Stomach smooth muscle (tissue), 2 donors: ENCODE measurements at regions not wholly inside any gene's neighbourhood (a gene's known extent, or its start where the extent isn't known, plus 50 kb on each side); places are given as distances from the start of the nearest gene placed in this dataset.

Source experiments
- H3K27ac ChIP-seq: one replicate; pipeline ENCODE4 v1.7.0; 2013; ENCODE audit warnings: mild to moderate bottlenecking, low read length, inconsistent platforms
- H3K27me3 ChIP-seq, 2 donors: one replicate each; pipeline ENCODE4 v1.7.0; 2013; ENCODE audit warnings: low read length in 2 of 2; ENCODE audit not compliant: insufficient read depth in 2 of 2, control insufficient read depth in 1 of 2
- H3K36me3 ChIP-seq, 2 donors: one replicate each; pipeline ENCODE4 v1.7.0; 2013; ENCODE audit warnings: low read length in 2 of 2; ENCODE audit not compliant: control insufficient read depth in 2 of 2, insufficient read depth in 2 of 2
- H3K4me1 ChIP-seq: one replicate; pipeline ENCODE4 v1.7.0; 2013; ENCODE audit warnings: low read length; ENCODE audit not compliant: control insufficient read depth, insufficient read depth
- H3K4me3 ChIP-seq, 2 donors: one replicate each; pipeline ENCODE4 v1.7.0; 2013; ENCODE audit warnings: low read length in 2 of 2
- H3K9ac ChIP-seq, 2 donors: one replicate each; pipeline ENCODE4 v1.7.0; 2013; ENCODE audit warnings: low read length in 2 of 2, mild to moderate bottlenecking in 1 of 2
- H3K9me3 ChIP-seq, 2 donors: one replicate each; pipeline ENCODE4 v1.7.0; 2013; ENCODE audit warnings: low read length in 2 of 2; ENCODE audit not compliant: control insufficient read depth in 2 of 2
- donor health status: healthy.
- donor health status: Pancreatic carcinoma.

- H3K9ac ChIP-seq, result no peak overlapping the region
- no peaks in the 10 kb centered on the region for H3K36me3 ChIP-seq
- no peak overlapping the region for H3K27ac ChIP-seq
Observed at GRCh38 chr14:78073028-78073427, 97.1 kb upstream of the NRXN3 start.

DNA sequence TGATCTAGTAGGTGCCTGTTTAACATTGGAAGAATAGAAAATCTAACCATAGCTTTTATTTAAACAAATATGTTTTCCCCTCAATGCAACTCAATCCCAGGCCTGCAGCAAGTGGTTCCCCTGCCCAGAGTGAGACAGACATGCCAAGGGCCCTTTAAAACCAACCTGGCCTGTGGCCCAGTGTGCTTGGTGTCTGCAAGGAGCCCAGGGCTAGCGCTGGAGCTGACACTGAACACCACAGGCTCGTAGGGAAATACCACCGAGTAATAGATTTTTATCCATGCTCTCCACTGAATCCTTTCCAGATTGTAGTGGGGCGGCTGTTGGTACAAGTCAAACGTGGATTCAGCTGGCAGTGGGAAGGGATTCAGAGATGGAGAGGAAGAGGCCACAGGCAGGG is 95.6 kb upstream of the NRXN3 start:
- Histone ChIP-seq H3K4me3 (no peak overlapping the region), H3K9me3 (no peaks in the 10 kb centered on the region), H3K36me3 (no peaks in the 10 kb centered on the region), H3K9ac (no peak overlapping the region), H3K4me1 (no peaks in the 10 kb centered on the region), H3K27me3 (no peaks in the 10 kb centered on the region), H3K27ac (no peak overlapping the region)

More at GRCh38 chr14:78073028-78073427, 97.1 kb upstream of the NRXN3 start:
- Histone ChIP-seq H3K4me1 (no peaks in the 10 kb centered on the region), H3K4me3 (no peak overlapping the region), H3K27me3 (no peaks in the 10 kb centered on the region), H3K9me3 (no peaks in the 10 kb centered on the region)

DNA sequence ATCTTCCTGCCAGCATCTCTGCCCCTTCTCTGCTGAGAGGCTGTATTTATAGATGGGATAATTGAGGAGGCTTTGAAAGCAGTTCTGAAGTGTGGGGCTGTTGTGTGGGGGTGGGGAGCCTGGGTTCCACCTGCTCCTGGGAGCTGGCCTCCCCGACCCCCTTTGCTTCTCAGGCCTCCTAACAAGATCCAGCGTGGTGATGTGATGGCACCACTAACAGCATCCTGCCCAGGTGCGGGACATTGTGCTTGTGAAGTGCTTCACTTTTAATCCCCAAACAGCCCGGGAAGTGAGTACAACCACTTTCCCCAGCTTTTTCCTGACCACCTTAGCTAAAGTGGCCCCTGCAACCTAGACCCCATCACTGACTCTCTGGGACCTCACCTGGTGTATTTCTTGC is 95.1 kb upstream of the NRXN3 start:
- Histone ChIP-seq H3K4me3 (no peak overlapping the region), H3K9me3 (no peaks in the 10 kb centered on the region), H3K9ac (no peak overlapping the region), H3K36me3 (no peaks in the 10 kb centered on the region), H3K27me3 (no peaks in the 10 kb centered on the region), H3K27ac (no peak overlapping the region), H3K4me1 (no peaks in the 10 kb centered on the region)

DNA sequence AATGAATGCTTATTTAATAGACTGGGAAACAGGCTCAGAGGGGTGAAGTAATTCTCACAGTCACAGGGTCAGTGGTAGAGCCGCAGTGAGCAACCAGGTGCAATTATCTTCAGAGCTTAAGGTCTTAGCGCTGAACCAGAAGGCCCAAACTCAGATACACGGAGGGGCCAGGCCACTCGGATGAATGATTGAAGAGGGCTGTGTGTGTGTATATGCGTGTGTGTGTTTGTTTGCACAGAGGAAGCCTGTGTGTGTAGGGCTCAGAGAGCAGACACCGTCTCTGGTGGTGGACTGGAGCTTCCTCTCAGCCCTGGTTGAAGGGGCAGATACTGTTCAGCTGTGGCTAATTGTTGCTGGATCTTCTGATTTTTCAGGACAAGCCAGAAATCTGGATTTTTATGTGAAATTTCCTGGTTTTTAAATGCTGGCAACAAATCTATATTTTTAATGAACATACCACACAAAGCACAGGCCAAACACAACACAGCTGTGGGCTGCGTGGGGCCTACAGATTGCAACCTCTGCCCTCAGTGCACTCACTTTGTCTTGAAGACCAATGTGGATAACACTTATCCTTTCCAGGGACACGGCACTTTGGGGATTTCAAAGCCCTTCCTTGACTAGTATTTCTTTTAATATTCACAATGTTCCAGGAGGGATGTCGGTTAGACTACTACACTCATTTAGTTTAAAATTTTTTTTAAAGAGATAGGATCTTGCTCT is 94.5 kb upstream of the NRXN3 start:
- no peak overlapping the region for H3K27ac ChIP-seq
- H3K27me3 ChIP-seq, result no peaks in the 10 kb centered on the region
- no peaks in the 10 kb centered on the region for H3K9me3 ChIP-seq
- H3K4me3 ChIP-seq, result no peak overlapping the region
- no peaks in the 10 kb centered on the region for H3K4me1 ChIP-seq
- no peaks in the 10 kb centered on the region for H3K36me3 ChIP-seq
- H3K9ac ChIP-seq, result no peak overlapping the region

DNA sequence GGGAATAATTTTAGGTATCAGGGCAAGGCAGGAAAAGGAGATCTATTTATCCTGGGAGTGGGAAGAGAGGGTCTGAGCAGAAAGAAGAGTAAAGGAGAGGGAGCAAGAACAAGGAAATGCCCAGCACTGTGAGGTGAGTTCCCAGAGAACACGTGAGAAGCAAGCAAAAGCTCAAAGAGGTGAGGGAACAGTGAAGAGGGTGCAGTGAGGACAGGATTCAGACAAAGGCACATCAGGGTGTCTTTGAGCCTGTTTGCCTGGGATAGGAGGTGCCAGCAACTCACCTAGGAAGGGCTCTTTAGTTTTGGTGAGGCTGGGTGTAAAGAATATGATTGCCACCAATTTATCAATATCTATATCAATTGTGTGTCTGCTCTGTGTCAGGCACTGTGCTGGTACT is 88.9 kb upstream of the NRXN3 start:
- Histone ChIP-seq H3K27ac (no peak overlapping the region), H3K36me3 (no peaks in the 10 kb centered on the region), H3K27me3 (no peaks in the 10 kb centered on the region), H3K4me3 (no peak overlapping the region), H3K9me3 (no peaks in the 10 kb centered on the region), H3K4me1 (no peaks in the 10 kb centered on the region), H3K9ac (no peak overlapping the region)

DNA sequence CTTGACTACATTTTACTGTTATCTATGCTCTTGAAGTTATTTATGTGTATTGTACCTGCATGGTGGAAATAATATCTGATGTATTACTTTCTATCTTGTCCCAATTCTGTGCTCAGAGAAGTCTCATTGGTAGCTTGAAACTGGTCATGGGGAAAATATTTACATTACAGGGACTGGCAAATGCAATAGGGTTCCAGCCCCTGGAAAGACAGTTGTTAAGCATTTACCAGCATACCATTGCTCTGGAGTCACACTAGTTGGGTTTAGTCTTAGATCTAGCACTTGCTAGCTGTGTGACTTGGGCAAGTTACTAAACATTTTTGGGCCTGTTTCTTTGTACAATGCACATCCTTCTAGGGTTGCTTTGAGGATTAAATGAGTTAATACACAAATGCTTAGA is 86.3 kb upstream of the NRXN3 start:
- Histone ChIP-seq H3K9ac (no peak overlapping the region), H3K4me3 (no peak overlapping the region), H3K36me3 (no peaks in the 10 kb centered on the region), H3K9me3 (no peaks in the 10 kb centered on the region), H3K27ac (no peak overlapping the region), H3K4me1 (no peaks in the 10 kb centered on the region), H3K27me3 (no peaks in the 10 kb centered on the region)

DNA sequence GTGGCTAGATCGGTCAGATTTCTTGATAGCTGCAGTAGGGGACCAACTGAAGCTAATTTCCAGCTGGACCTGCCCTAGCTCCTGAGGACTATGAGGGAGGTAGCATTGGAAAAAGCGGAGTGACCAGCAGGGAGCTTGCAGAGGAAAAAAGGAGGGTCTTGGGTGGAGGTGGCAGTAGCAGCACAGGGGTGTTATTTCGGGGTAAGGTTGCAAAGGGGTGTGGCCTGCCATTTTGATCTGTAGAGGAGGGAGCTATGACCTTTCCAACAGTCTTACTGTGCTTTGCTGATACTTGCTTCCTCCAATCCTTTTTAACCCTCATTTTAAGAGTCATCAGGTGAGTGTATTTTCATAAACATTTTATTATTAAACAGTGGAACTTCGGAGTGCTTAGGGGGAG is 83.8 kb upstream of the NRXN3 start:
- no peak overlapping the region for H3K27ac ChIP-seq
- no peak overlapping the region for H3K9ac ChIP-seq
- H3K9me3 ChIP-seq, result no peaks in the 10 kb centered on the region
- H3K4me1 ChIP-seq, result no peaks in the 10 kb centered on the region
- H3K36me3 ChIP-seq, result no peaks in the 10 kb centered on the region
- H3K4me3 ChIP-seq, result no peak overlapping the region
- no peaks in the 10 kb centered on the region for H3K27me3 ChIP-seq

GRCh38 chr14:78088916-78089315 is 81.3 kb upstream of the NRXN3 start:
- no peaks in the 10 kb centered on the region for H3K27me3 ChIP-seq
- no peaks in the 10 kb centered on the region for H3K36me3 ChIP-seq
- no peak overlapping the region for H3K4me3 ChIP-seq
- H3K27ac ChIP-seq, result no peak overlapping the region
- no peaks in the 10 kb centered on the region for H3K9me3 ChIP-seq
- no peaks in the 10 kb centered on the region for H3K4me1 ChIP-seq
- no peak overlapping the region for H3K9ac ChIP-seq

GRCh38 chr14:78090864-78091263 is 79.3 kb upstream of the NRXN3 start:
- Histone ChIP-seq H3K4me3 (no peak overlapping the region), H3K9ac (no peak overlapping the region), H3K27me3 (no peaks in the 10 kb centered on the region), H3K4me1 (no peaks in the 10 kb centered on the region), H3K36me3 (no peaks in the 10 kb centered on the region), H3K27ac (no peak overlapping the region), H3K9me3 (no peaks in the 10 kb centered on the region)

DNA sequence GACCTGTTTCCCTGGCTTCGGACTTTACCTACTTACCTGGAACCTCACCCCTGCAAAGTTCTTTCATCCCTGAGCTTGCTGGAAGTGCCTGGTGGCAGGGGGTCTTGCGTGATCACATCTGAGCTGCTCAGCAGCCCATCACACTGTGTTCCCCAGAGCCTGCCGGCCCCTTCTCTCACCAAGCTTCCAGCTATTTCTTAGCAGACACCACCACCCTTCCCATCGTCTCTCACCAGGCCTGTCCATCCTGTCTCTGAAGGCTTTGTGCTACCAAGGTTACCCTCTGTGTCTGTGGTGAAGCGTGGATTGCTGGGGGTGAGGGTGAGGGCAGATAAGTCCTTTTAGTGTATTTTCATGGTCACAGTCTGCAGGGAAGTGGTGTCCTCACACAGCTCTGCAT is 78.8 kb upstream of the NRXN3 start:
- Histone ChIP-seq H3K9ac (no peak overlapping the region), H3K4me1 (no peaks in the 10 kb centered on the region), H3K27me3 (no peaks in the 10 kb centered on the region), H3K9me3 (no peaks in the 10 kb centered on the region), H3K36me3 (no peaks in the 10 kb centered on the region), H3K27ac (no peak overlapping the region), H3K4me3 (no peak overlapping the region)

DNA sequence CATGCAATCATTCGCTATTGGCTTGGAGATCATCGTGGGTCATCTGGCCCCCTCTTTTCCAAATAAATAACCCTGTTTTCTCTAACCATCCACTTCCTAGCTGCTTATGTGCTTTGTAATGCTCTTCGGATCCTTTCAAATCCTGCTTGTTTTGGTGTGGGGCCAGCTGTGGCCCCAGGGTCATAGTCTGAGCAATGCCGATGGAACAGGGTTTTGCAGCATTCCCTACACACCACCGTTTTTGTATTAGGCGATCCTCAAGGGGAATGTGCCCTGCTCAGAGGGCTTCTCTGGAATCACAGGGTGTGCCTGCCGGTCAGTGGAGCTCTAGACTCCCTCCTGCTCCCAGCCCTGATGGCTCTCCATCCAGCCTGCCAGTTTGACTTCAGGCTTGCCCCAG is 78.1 kb upstream of the NRXN3 start:
- Histone ChIP-seq H3K9me3 (no peaks in the 10 kb centered on the region), H3K27me3 (no peaks in the 10 kb centered on the region), H3K4me1 (no peaks in the 10 kb centered on the region), H3K9ac (no peak overlapping the region), H3K36me3 (no peaks in the 10 kb centered on the region), H3K4me3 (no peak overlapping the region), H3K27ac (no peak overlapping the region)
